SK-N-SH (cell line): ENCODE measurements at regions not wholly inside any gene's neighbourhood (a gene's known extent, or its start where the extent isn't known, plus 50 kb on each side); places are given as distances from the start of the nearest gene placed in this dataset.

Experiments
- CTCF ChIA-PET: fragments of 300-600, 350-600 bp; formaldehyde crosslinking; extraction: SDS; loops from one replicate; lab custom pipeline; 2021; lab: Yijun Ruan, JAX
- POLR2A ChIA-PET: fragments of 350-600 bp; sonication (Branson Sonifier 250); formaldehyde crosslinking; extraction: SDS; loops from one replicate; lab custom pipeline; 2020; ENCODE audit warnings: antibody characterized with exemption, inconsistent platforms; lab: Yijun Ruan, JAX
- DNase-seq: peaks from one replicate; pipeline ENCODE4 v3.0.0; 2012
- H2AFZ ChIP-seq: fragments of 200-600 bp; sonication (generic); 2 replicates; pipeline ENCODE4 v1.8.1; 2016; ENCODE audit warnings: antibody characterized with exemption, mild to moderate bottlenecking, low read depth
- H3F3A ChIP-seq: fragments of 200-600 bp; sonication (generic); replicated peaks from 2 replicates; pipeline ENCODE3; 2016; ENCODE audit warnings: antibody characterized with exemption, mild to moderate bottlenecking; ENCODE audit not compliant: insufficient read depth
- H3K27ac ChIP-seq, 2 experiments: fragments of 200-500 bp in 1 of 2; fragments of 200-600 bp in 1 of 2; sonication (Bioruptor generic) in 1 of 2; sonication (generic), shearing (Covaris generic) in 1 of 2; 2 replicates each; pipeline versions ENCODE4 v1.5.1 to v1.6.1; 2014 to 2016; ENCODE audit warnings: low read depth in 2 of 2, inconsistent platforms in 1 of 2, low read length in 1 of 2, mild to moderate bottlenecking in 1 of 2, mixed read lengths in 1 of 2
- H3K27me3 ChIP-seq: fragments of 200-600 bp; sonication (generic), shearing (Covaris generic); 2 replicates; pipeline ENCODE4 v1.6.1; 2016; ENCODE audit warnings: mixed run types; ENCODE audit not compliant: insufficient read depth
- H3K36me3 ChIP-seq, 2 experiments: fragments of 200-500 bp in 1 of 2; fragments of 200-600 bp in 1 of 2; sonication (Bioruptor generic) in 1 of 2; sonication (generic) in 1 of 2; replicated peaks in 1 of 2; 2 replicates each; pipeline versions ENCODE3 to v1.5.1; 2014 to 2016; ENCODE audit warnings: low read length in 1 of 2, mild to moderate bottlenecking in 1 of 2; ENCODE audit not compliant: insufficient read depth in 2 of 2, control insufficient read depth in 1 of 2
- H3K4me1 ChIP-seq, 2 experiments: fragments of 200-500 bp in 1 of 2; fragments of 200-600 bp in 1 of 2; sonication (Bioruptor generic) in 1 of 2; sonication (generic), shearing (Covaris generic) in 1 of 2; 2 replicates each; pipeline versions ENCODE4 v1.5.1 to v1.6.1; 2014 to 2016; ENCODE audit warnings: low read depth in 1 of 2, low read length in 1 of 2, mixed run types in 1 of 2; ENCODE audit not compliant: insufficient read depth in 2 of 2, control insufficient read depth in 1 of 2
- H3K4me2 ChIP-seq: fragments of 200-600 bp; sonication (generic), shearing (Covaris generic); 2 replicates; pipeline ENCODE4 v1.6.1; 2017; ENCODE audit warnings: mixed run types
- H3K4me3 ChIP-seq, 2 experiments: fragments of 200-500 bp in 1 of 2; fragments of 200-600 bp in 1 of 2; sonication (Bioruptor generic) in 1 of 2; sonication (generic), shearing (Covaris generic) in 1 of 2; 2 replicates each; pipeline versions ENCODE4 v1.5.1 to v1.8.1; 2014 to 2016; ENCODE audit warnings: low read depth in 2 of 2, inconsistent platforms in 1 of 2, low read length in 1 of 2, mild to moderate bottlenecking in 1 of 2, mixed read lengths in 1 of 2, moderate library complexity in 1 of 2
- H3K79me2 ChIP-seq: fragments of 200-600 bp; sonication (generic); 2 replicates; pipeline ENCODE4 v1.8.1; 2017; ENCODE audit warnings: mild to moderate bottlenecking; ENCODE audit not compliant: insufficient read depth
- H3K9ac ChIP-seq: fragments of 200-600 bp; sonication (generic); 2 replicates; pipeline ENCODE4 v1.6.1; 2017; ENCODE audit warnings: mixed run types
- H3K9me2 ChIP-seq: fragments of 200-600 bp; sonication (generic); 2 replicates; pipeline ENCODE4 v1.6.1; 2017; ENCODE audit warnings: mixed run types
- H3K9me3 ChIP-seq: fragments of 200-600 bp; sonication (generic); 2 replicates; pipeline ENCODE4 v1.6.1; 2017; ENCODE audit warnings: mixed run types, mild to moderate bottlenecking, moderate library complexity
- H4K20me1 ChIP-seq: fragments of 200-600 bp; sonication (generic); 2 replicates; pipeline ENCODE4 v1.6.1; 2017; ENCODE audit warnings: mild to moderate bottlenecking, mixed run types; ENCODE audit not compliant: insufficient read depth
- CTCF ChIP-seq: fragments of 200-600 bp; sonication (generic); IDR thresholded peaks from 2 replicates; pipeline ENCODE4 v1.6.1; 2017; ENCODE audit warnings: antibody characterized with exemption, mild to moderate bottlenecking, moderate library complexity
- EP300 ChIP-seq, 2 experiments: IDR thresholded peaks; 2 replicates each; pipeline versions ENCODE4 v1.4.0 to v1.6.1; 2012; ENCODE audit warnings: borderline replicate concordance in 1 of 2, low read depth in 1 of 2, low read length in 1 of 2
- FOXM1 ChIP-seq: IDR thresholded peaks from 2 replicates; pipeline ENCODE4 v1.4.0; 2012; ENCODE audit warnings: low read depth, mild to moderate bottlenecking
- MAX ChIP-seq: IDR thresholded peaks from 2 replicates; pipeline ENCODE4 v1.4.0; 2012; ENCODE audit warnings: low read depth
- MEF2A ChIP-seq: IDR thresholded peaks from 2 replicates; pipeline ENCODE4 v1.4.0; 2012; ENCODE audit warnings: low read depth, borderline replicate concordance
- MXI1 ChIP-seq: IDR thresholded peaks from 2 replicates; pipeline ENCODE4 v1.6.1; 2012; ENCODE audit warnings: mild to moderate bottlenecking, low read depth, low read length, improper control_type of control experiment
- POLR2AphosphoS5 ChIP-seq: IDR thresholded peaks from 2 replicates; pipeline ENCODE4 v1.6.1; 2012; ENCODE audit warnings: low read depth, low read length
- RCOR1 ChIP-seq: fragments of 150-350 bp; IDR thresholded peaks from 2 replicates; pipeline ENCODE4 v1.6.1; 2017; ENCODE audit warnings: antibody characterized with exemption, low read length
- SIN3A ChIP-seq: IDR thresholded peaks from 2 replicates; pipeline ENCODE4 v1.6.1; 2012; ENCODE audit warnings: low read depth, mild to moderate bottlenecking, low read length, moderate library complexity, borderline replicate concordance
- TAF1 ChIP-seq: IDR thresholded peaks from 2 replicates; pipeline ENCODE4 v1.6.1; 2012; ENCODE audit warnings: low read depth, mild to moderate bottlenecking, low read length, moderate library complexity, borderline replicate concordance
- USF2 ChIP-seq: fragments of 150-350 bp; IDR thresholded peaks from 2 replicates; pipeline ENCODE4 v1.6.1; 2017; ENCODE audit warnings: antibody characterized with exemption, low read length, low read depth, borderline replicate concordance
- ZBTB33 ChIP-seq: IDR thresholded peaks from 2 replicates; pipeline ENCODE4 v1.4.0; 2012; ENCODE audit warnings: low read depth, borderline replicate concordance
- WGBS: methylation state at CpG from one replicate; pipeline ENCODE4 v1.1.6; 2017; ENCODE audit warnings: low lambda C conversion rate; 5-methylcytosine and 5-hydroxymethylcytosine counted together

- TF ChIP-seq USF2 (no peak), RCOR1 (no peak), SIN3A (no peak)
These were observed 59.3 kb upstream of the KSR1 start (continued) for GRCh38 chr17:27396941-27397340.

- H3K9me2 ChIP-seq, result no peaks in the 10 kb centered on the region
- no peak overlapping the region for H3K4me2 ChIP-seq
- H3K79me2 ChIP-seq, result no peaks in the 10 kb centered on the region
- no peak overlapping the region for H3K4me3 ChIP-seq
- H3F3A ChIP-seq, result no peaks in the 10 kb centered on the region
- 46% methylated on average over 2 of the region's 2 CpGs for WGBS
- ChIA-PET POLR2A (no interaction called here), CTCF (interaction anchor here (1.1 to 3.9 kb wide), 3 partner anchors 10 to 32 kb away, joined by 4 to 17 read pairs (median 7); no protein-coding TSS in a partner anchor)
- H3K4me1 ChIP-seq, result no peaks in the 10 kb centered on the region
- no peak overlapping the region for H2AFZ ChIP-seq
- peaks cover 7% of the 10 kb centered on the region; the same call in 1 of the 2 replicates for H3K27me3 ChIP-seq
- TF ChIP-seq MAX, result no peak
- no peak for TF ChIP-seq ZBTB33
- TF ChIP-seq TAF1, result no peak
- TF ChIP-seq MXI1, result no peak
- TF ChIP-seq SIN3A, result no peak
- no peak for TF ChIP-seq CTCF
- TF ChIP-seq POLR2AphosphoS5, result no peak
- no peak for TF ChIP-seq RCOR1
- no peak for TF ChIP-seq MEF2A
- TF ChIP-seq EP300 (IDR thresholded peaks at IDR 0.05; ENCODE audit: borderline replicate concordance in 1 of 2, low read depth in 1 of 2, low read length in 1 of 2), result no peak
- no peak for TF ChIP-seq USF2
- no peak for TF ChIP-seq FOXM1
- no peaks in the 10 kb centered on the region for H3K9me3 ChIP-seq
- no peaks in the 10 kb centered on the region for H4K20me1 ChIP-seq
- H3K27ac ChIP-seq, result no peak overlapping the region
- DNase-seq, result no peak
- no peak overlapping the region for H3K9ac ChIP-seq
- H3K36me3 ChIP-seq, result no peaks in the 10 kb centered on the region
These were observed 57.6 kb upstream of the KSR1 start for GRCh38 chr17:27398691-27399090.
